T-helper 1 cell treated with Interleukin-12 subunit alpha and Interleukin-12 subunit beta and Interleukin-4 antibody, amounts not matched to agents 30 μg/mL and 1 μg/mL, for 36 hours (primary cell): ENCODE measurements at regions not wholly inside any gene's neighbourhood (a gene's known extent, or its start where the extent isn't known, plus 50 kb on each side); places are given as distances from the start of the nearest gene placed in this dataset.
"Not testable (repeated sequence)": the region's sequence is repeated elsewhere in the genome, so short reads cannot be mapped to it uniquely, and the experiment has no call there.

Experiments
- H3K27ac Mint-ChIP-seq: one replicate; pipeline ENCODE4 v1.8.0; 2021; ENCODE audit warnings: mild to moderate bottlenecking, mixed read lengths
- H3K27me3 Mint-ChIP-seq: one replicate; pipeline ENCODE4 v1.8.0; 2021; ENCODE audit warnings: low read depth, mixed read lengths
- H3K36me3 Mint-ChIP-seq: one replicate; pipeline ENCODE4 v1.8.0; 2021; ENCODE audit warnings: low read depth, mixed read lengths
- H3K4me1 Mint-ChIP-seq: one replicate; pipeline ENCODE4 v1.8.0; 2021; ENCODE audit warnings: low read depth, mixed read lengths
- H3K4me3 Mint-ChIP-seq: one replicate; pipeline ENCODE4 v1.8.0; 2021; ENCODE audit warnings: mild to moderate bottlenecking, moderate library complexity, mixed read lengths
- H3K9me3 Mint-ChIP-seq: one replicate; pipeline ENCODE4 v1.8.0; 2021; ENCODE audit warnings: mixed read lengths

- Mint-ChIP-seq H3K4me3 (no peak overlapping the region), H3K4me1 (no peaks in the 10 kb centered on the region), H3K27ac (no peak overlapping the region), H3K27me3 (no peaks in the 10 kb centered on the region), H3K9me3 (peaks cover 3% of the 10 kb centered on the region), H3K36me3 (no peaks in the 10 kb centered on the region)
These were observed 815.0 kb downstream of the CDH18 start for GRCh38 chr5:19172926-19173470.

GRCh38 chr5:19175776-19176570 lies 812.0 kb downstream of the CDH18 start:
- no peaks in the 10 kb centered on the region for H3K36me3 Mint-ChIP-seq

GRCh38 chr5:19179571-19179970 lies 808.4 kb downstream of the CDH18 start:
- Mint-ChIP-seq H3K4me3 (no peak overlapping the region), H3K27me3 (no peaks in the 10 kb centered on the region), H3K27ac (no peak overlapping the region), H3K4me1 (no peaks in the 10 kb centered on the region), H3K36me3 (no peaks in the 10 kb centered on the region), H3K9me3 (peaks cover 3% of the 10 kb centered on the region)

More at GRCh38 chr5:19175776-19176570, 812.0 kb downstream of the CDH18 start:
- Mint-ChIP-seq H3K9me3 (peaks cover 3% of the 10 kb centered on the region), H3K4me3 (no peak overlapping the region), H3K27me3 (no peaks in the 10 kb centered on the region), H3K4me1 (no peaks in the 10 kb centered on the region), H3K27ac (no peak overlapping the region)

GRCh38 chr5:19189176-19189575 lies 798.8 kb downstream of the CDH18 start:
- H3K27me3 Mint-ChIP-seq = no peaks in the 10 kb centered on the region

GRCh38 chr5:19193631-19194030 lies 794.4 kb downstream of the CDH18 start:
- no peaks in the 10 kb centered on the region for H3K27me3 Mint-ChIP-seq
- H3K27ac Mint-ChIP-seq = no peak overlapping the region
- H3K4me1 Mint-ChIP-seq = no peaks in the 10 kb centered on the region
- no peaks in the 10 kb centered on the region for H3K36me3 Mint-ChIP-seq
- H3K9me3 Mint-ChIP-seq = peaks cover 10% of the 10 kb centered on the region
- no peak overlapping the region for H3K4me3 Mint-ChIP-seq

More at GRCh38 chr5:19189176-19189575, 798.8 kb downstream of the CDH18 start:
- H3K36me3 Mint-ChIP-seq = no peaks in the 10 kb centered on the region
- no peak overlapping the region for H3K4me3 Mint-ChIP-seq
- no peak overlapping the region for H3K27ac Mint-ChIP-seq
- H3K4me1 Mint-ChIP-seq = no peaks in the 10 kb centered on the region
- peaks cover 24% of the 10 kb centered on the region for H3K9me3 Mint-ChIP-seq

GRCh38 chr5:19196631-19197030 lies 791.4 kb downstream of the CDH18 start:
- Mint-ChIP-seq H3K9me3 (peaks cover 3% of the 10 kb centered on the region), H3K36me3 (no peaks in the 10 kb centered on the region), H3K4me1 (no peaks in the 10 kb centered on the region), H3K27me3 (no peaks in the 10 kb centered on the region), H3K27ac (no peak overlapping the region), H3K4me3 (no peak overlapping the region)

GRCh38 chr5:19200251-19200650 lies 787.7 kb downstream of the CDH18 start:
- no peaks in the 10 kb centered on the region for H3K4me1 Mint-ChIP-seq
- H3K9me3 Mint-ChIP-seq = no peaks in the 10 kb centered on the region
- no peaks in the 10 kb centered on the region for H3K36me3 Mint-ChIP-seq
- H3K4me3 Mint-ChIP-seq = no peak overlapping the region
- H3K27me3 Mint-ChIP-seq = no peaks in the 10 kb centered on the region
- H3K27ac Mint-ChIP-seq = no peak overlapping the region

- Mint-ChIP-seq H3K4me1 (no peaks in the 10 kb centered on the region), H3K9me3 (peaks cover 17% of the 10 kb centered on the region), H3K36me3 (no peaks in the 10 kb centered on the region)
These were observed 779.6 kb downstream of the CDH18 start for GRCh38 chr5:19208397-19208796.

GRCh38 chr5:19210886-19211285 lies 777.1 kb downstream of the CDH18 start:
- Mint-ChIP-seq H3K36me3 (no peaks in the 10 kb centered on the region), H3K27me3 (no peaks in the 10 kb centered on the region), H3K9me3 (peaks cover 17% of the 10 kb centered on the region), H3K4me1 (no peaks in the 10 kb centered on the region), H3K27ac (no peak overlapping the region), H3K4me3 (no peak overlapping the region)

More at GRCh38 chr5:19208397-19208796, 779.6 kb downstream of the CDH18 start:
- no peak overlapping the region for H3K27ac Mint-ChIP-seq
- no peak overlapping the region for H3K4me3 Mint-ChIP-seq
- H3K27me3 Mint-ChIP-seq = no peaks in the 10 kb centered on the region

GRCh38 chr5:19229179-19229835 lies 758.7 kb downstream of the CDH18 start:
- Mint-ChIP-seq H3K4me3 (no peak overlapping the region), H3K4me1 (no peaks in the 10 kb centered on the region), H3K9me3 (no peaks in the 10 kb centered on the region), H3K36me3 (no peaks in the 10 kb centered on the region), H3K27ac (no peak overlapping the region), H3K27me3 (no peaks in the 10 kb centered on the region)

- Mint-ChIP-seq H3K27me3 (no peaks in the 10 kb centered on the region), H3K4me3 (no peak overlapping the region), H3K27ac (no peak overlapping the region), H3K4me1 (no peaks in the 10 kb centered on the region), H3K36me3 (no peaks in the 10 kb centered on the region), H3K9me3 (peaks cover 6% of the 10 kb centered on the region)
These were observed 754.4 kb downstream of the CDH18 start for GRCh38 chr5:19233573-19233972.

GRCh38 chr5:19235101-19235584 lies 752.9 kb downstream of the CDH18 start:
- no peaks in the 10 kb centered on the region for H3K36me3 Mint-ChIP-seq
- no peak overlapping the region for H3K27ac Mint-ChIP-seq
- H3K27me3 Mint-ChIP-seq = no peaks in the 10 kb centered on the region
- H3K9me3 Mint-ChIP-seq = peaks cover 6% of the 10 kb centered on the region
- H3K4me3 Mint-ChIP-seq = no peak overlapping the region
- H3K4me1 Mint-ChIP-seq = no peaks in the 10 kb centered on the region

- H3K9me3 Mint-ChIP-seq = peaks cover 3% of the 10 kb centered on the region
- no peaks in the 10 kb centered on the region for H3K36me3 Mint-ChIP-seq
- H3K4me3 Mint-ChIP-seq = no peak overlapping the region
- H3K4me1 Mint-ChIP-seq = no peaks in the 10 kb centered on the region
- no peak overlapping the region for H3K27ac Mint-ChIP-seq
- H3K27me3 Mint-ChIP-seq = no peaks in the 10 kb centered on the region
These were observed 747.8 kb downstream of the CDH18 start for GRCh38 chr5:19240170-19240569.

- Mint-ChIP-seq H3K27me3 (no peaks in the 10 kb centered on the region), H3K9me3 (peaks cover 8% of the 10 kb centered on the region), H3K4me3 (no peak overlapping the region), H3K4me1 (no peaks in the 10 kb centered on the region), H3K27ac (no peak overlapping the region), H3K36me3 (no peaks in the 10 kb centered on the region)
These were observed 746.3 kb downstream of the CDH18 start for GRCh38 chr5:19241690-19242089.

- H3K27ac Mint-ChIP-seq, H3K36me3 Mint-ChIP-seq, H3K27me3 Mint-ChIP-seq, H3K4me3 Mint-ChIP-seq, H3K4me1 Mint-ChIP-seq: not testable (repeated sequence)
- peaks cover 17% of the 10 kb centered on the region for H3K9me3 Mint-ChIP-seq
These were observed 741.8 kb downstream of the CDH18 start for GRCh38 chr5:19246191-19246590.
